GM12878 (cell line): ENCODE measurements at regions not wholly inside any gene's neighbourhood (a gene's known extent, or its start where the extent isn't known, plus 50 kb on each side); places are given as distances from the start of the nearest gene placed in this dataset.
A peak's percentile ranks its signal among the peaks of the same experiment; 100 is the strongest.

Experiments
- ATAC-seq: fragments of 200-7000 bp; cut with Tn5 transposase; 3 replicates; pipeline ENCODE4 v1.9.1; 2020; ENCODE audit warnings: mild to moderate bottlenecking, moderate library complexity
- BruUV-seq: library from RNA; stranded (reverse); fragments of 400-500 nt; replicated peaks from 2 replicates; lab custom pipeline; 2021; lab: Mats Ljungman, UMichigan
- CTCF ChIA-PET: fragments of 300-600 bp; sonication (Branson Sonifier 250); formaldehyde crosslinking; extraction: SDS; loops from one replicate; lab custom pipeline; 2021; ENCODE audit warnings: inconsistent platforms; lab: Yijun Ruan, JAX
- POLR2A ChIA-PET: fragments of 350-600 bp; formaldehyde crosslinking; extraction: SDS; loops from one replicate; lab custom pipeline; 2021; ENCODE audit warnings: inconsistent platforms; lab: Charles Lee
- RAD21 ChIA-PET: fragments of 300-600 bp; sonication (Branson Sonifier 250); formaldehyde crosslinking; loops from one replicate; lab custom pipeline; 2023; ENCODE audit warnings: antibody characterized with exemption; ENCODE audit not compliant: unreplicated experiment; lab: Charles Lee
- SMC1A ChIA-PET: fragments of 300-600 bp; sonication (Branson Sonifier 250); formaldehyde crosslinking; loops from one replicate; lab custom pipeline; 2023; ENCODE audit not compliant: unreplicated experiment, uncharacterized antibody; lab: Charles Lee
- DNase-seq: peaks from one replicate; pipeline ENCODE4 v3.0.0-alpha.2; 2011; ENCODE audit warnings: low read depth, low spot score
- FAIRE-seq: peaks from 3 replicates; lab custom pipeline; 2011; peaks lifted over from hg19 to GRCh38; lab: Jason Lieb, UNC
- H2AFZ ChIP-seq: 2 replicates; pipeline ENCODE4 v1.6.0; 2011; ENCODE audit warnings: low read depth, low read length, control low read depth; ENCODE audit not compliant: control insufficient read depth
- H3K27ac ChIP-seq: 2 replicates; pipeline ENCODE4 v1.5.1; 2011; ENCODE audit warnings: control low read depth; ENCODE audit not compliant: control insufficient read depth, insufficient read depth
- H3K27me3 ChIP-seq, 2 experiments: replicated peaks in 1 of 2; 2 replicates each; pipeline versions ENCODE4 v1.6.0 to v1.6.1; 2011; ENCODE audit warnings: low read length in 1 of 2; ENCODE audit not compliant: control insufficient read depth in 2 of 2, insufficient read depth in 2 of 2
- H3K36me3 ChIP-seq, 2 experiments: 2 replicates each; pipeline ENCODE4 v1.5.1; 2011; ENCODE audit warnings: low read length in 1 of 2; ENCODE audit not compliant: control insufficient read depth in 2 of 2, insufficient read depth in 2 of 2
- H3K4me1 ChIP-seq: 2 replicates; pipeline ENCODE4 v1.6.1; 2011; ENCODE audit warnings: mild to moderate bottlenecking, low read length, moderate library complexity, mixed read lengths; ENCODE audit not compliant: control insufficient read depth, insufficient read depth
- H3K4me2 ChIP-seq: 2 replicates; pipeline ENCODE4 v1.6.0; 2011; ENCODE audit warnings: control low read depth; ENCODE audit not compliant: control insufficient read depth, insufficient read depth
- H3K4me3 ChIP-seq: fragments of 200-600 bp; sonication (generic); 2 replicates; pipeline ENCODE4 v1.5.1; 2016
- H3K79me2 ChIP-seq: 2 replicates; pipeline ENCODE4 v1.6.0; 2011; ENCODE audit warnings: low read length; ENCODE audit not compliant: control insufficient read depth, insufficient read depth
- H3K9ac ChIP-seq: 2 replicates; pipeline ENCODE4 v1.8.0; 2011; ENCODE audit warnings: low read length, control low read depth, mixed read lengths; ENCODE audit not compliant: control insufficient read depth, insufficient read depth
- H3K9me3 ChIP-seq: replicated peaks from 3 replicates; pipeline ENCODE4 v1.5.1; 2011; ENCODE audit warnings: mild to moderate bottlenecking, low read length; ENCODE audit not compliant: control insufficient read depth, insufficient read depth
- H4K20me1 ChIP-seq: 2 replicates; pipeline ENCODE4 v1.6.0; 2011; ENCODE audit not compliant: control insufficient read depth, insufficient read depth
- BMI1 ChIP-seq: fragments of 450-650 bp; IDR thresholded peaks from 2 replicates; pipeline ENCODE4 v1.6.1; 2016; ENCODE audit warnings: mild to moderate bottlenecking, moderate library complexity, borderline replicate concordance
- CEBPB ChIP-seq, 2 experiments: fragments of 150-350 bp in 1 of 2; IDR thresholded peaks; 2 replicates each; pipeline ENCODE4 v1.6.1; 2012 to 2014; ENCODE audit warnings: low read depth in 2 of 2, low read length in 2 of 2, borderline replicate concordance in 1 of 2, inconsistent platforms in 1 of 2
- ESRRA ChIP-seq: IDR thresholded peaks from 2 replicates; pipeline ENCODE4 v1.6.1; 2012; ENCODE audit warnings: mild to moderate bottlenecking, low read length, improper control_type of control experiment
- KLF5 ChIP-seq: fragments of 450-650 bp; IDR thresholded peaks from 2 replicates; pipeline ENCODE4 v1.6.1; 2014; ENCODE audit warnings: mild to moderate bottlenecking; ENCODE audit not compliant: partially characterized antibody
- STAT3 ChIP-seq: IDR thresholded peaks from 2 replicates; pipeline ENCODE4 v1.6.1; 2011; ENCODE audit warnings: low read depth, low read length, improper control_type of control experiment
- ZNF622 ChIP-seq: fragments of 450-650 bp; IDR thresholded peaks from 2 replicates; pipeline ENCODE4 v1.6.1; 2017; ENCODE audit warnings: mild to moderate bottlenecking, inconsistent platforms
- WGBS: methylation state at CpG from one replicate; pipeline ENCODE4 v1.1.6; 2016; ENCODE audit warnings: low lambda C conversion rate; ENCODE audit not compliant: insufficient replicate concordance, insufficient coverage; ENCODE audit errors: missing lambda C conversion rate; 5-methylcytosine and 5-hydroxymethylcytosine counted together
- in situ Hi-C: fragments of 300-500 bp; cut with MboI; formaldehyde crosslinking; loops from 9 replicates; pipeline ENCODE4 v1.14.3; 2018; ENCODE audit warnings: mixed read lengths
- intact Hi-C: fragments of 100-400 bp; cut with micrococcal nuclease; formaldehyde crosslinking; loops from one replicate; pipeline ENCODE4 v1.14.2; 2022; ENCODE audit not compliant: unreplicated experiment
- TF ChIP-seq, protein P1 (sequence below): fragments of 450-650 bp; IDR thresholded peaks from 2 replicates; pipeline ENCODE4 v1.6.1; 2017; ENCODE audit warnings: mild to moderate bottlenecking, moderate library complexity
- TF ChIP-seq, protein P2 (sequence below): IDR thresholded peaks from 2 replicates; pipeline ENCODE4 v1.6.1; 2011; ENCODE audit warnings: borderline replicate concordance, low read depth, mild to moderate bottlenecking, moderate library complexity, mixed read lengths, low read length; ENCODE audit not compliant: insufficient read depth; ENCODE audit errors: extremely low read length
- TF ChIP-seq, protein P3 (sequence below): fragments of 450-650 bp; conservative IDR thresholded peaks from 2 replicates; pipeline ENCODE4 v1.6.1; 2017; ENCODE audit warnings: mild to moderate bottlenecking, moderate library complexity

GRCh38 chr3:118799303-118799702 lies 235.3 kb downstream of the IGSF11 start:
- no peak for FAIRE-seq
- ChIA-PET POLR2A (interaction anchor here (2.7 kb wide), 1 partner anchor 10 kb away, joined by 12 read pairs; no protein-coding TSS in a partner anchor), SMC1A (interaction anchor here (0.6 to 18.8 kb wide), 5 partner anchors 10 to 533 kb away, joined by 3 to 394 read pairs (median 3); no protein-coding TSS in a partner anchor), CTCF (interaction anchor here (0.6 to 1.8 kb wide), 2 partner anchors 8 to 120 kb away, joined by 3 to 6 read pairs; no protein-coding TSS in a partner anchor), RAD21 (interaction anchor here (1.0 to 1.4 kb wide), 2 partner anchors 14 to 18 kb away, joined by 3 read pairs; no protein-coding TSS in a partner anchor)
- peak; percentile 53 for ATAC-seq
- Histone ChIP-seq H3K4me2 (no peak overlapping the region), H3K9me3 (no peaks in the 10 kb centered on the region), H3K4me1 (no peaks in the 10 kb centered on the region), H3K27me3 (no peaks in the 10 kb centered on the region), H3K27ac (no peak overlapping the region), H2AFZ (no peak overlapping the region), H3K36me3 (peaks cover 0 to 5% of the 10 kb centered on the region in 2 experiments; a peak in 2 of 4 replicates), H4K20me1 (no peaks in the 10 kb centered on the region), H3K9ac (no peak overlapping the region), H3K4me3 (no peak overlapping the region), H3K79me2 (peaks cover 4% of the 10 kb centered on the region)
- no TSS peak for BruUV-seq
- WGBS, result 0% methylated on average over 3 of the region's 3 CpGs
- TF ChIP-seq, protein P1, sequence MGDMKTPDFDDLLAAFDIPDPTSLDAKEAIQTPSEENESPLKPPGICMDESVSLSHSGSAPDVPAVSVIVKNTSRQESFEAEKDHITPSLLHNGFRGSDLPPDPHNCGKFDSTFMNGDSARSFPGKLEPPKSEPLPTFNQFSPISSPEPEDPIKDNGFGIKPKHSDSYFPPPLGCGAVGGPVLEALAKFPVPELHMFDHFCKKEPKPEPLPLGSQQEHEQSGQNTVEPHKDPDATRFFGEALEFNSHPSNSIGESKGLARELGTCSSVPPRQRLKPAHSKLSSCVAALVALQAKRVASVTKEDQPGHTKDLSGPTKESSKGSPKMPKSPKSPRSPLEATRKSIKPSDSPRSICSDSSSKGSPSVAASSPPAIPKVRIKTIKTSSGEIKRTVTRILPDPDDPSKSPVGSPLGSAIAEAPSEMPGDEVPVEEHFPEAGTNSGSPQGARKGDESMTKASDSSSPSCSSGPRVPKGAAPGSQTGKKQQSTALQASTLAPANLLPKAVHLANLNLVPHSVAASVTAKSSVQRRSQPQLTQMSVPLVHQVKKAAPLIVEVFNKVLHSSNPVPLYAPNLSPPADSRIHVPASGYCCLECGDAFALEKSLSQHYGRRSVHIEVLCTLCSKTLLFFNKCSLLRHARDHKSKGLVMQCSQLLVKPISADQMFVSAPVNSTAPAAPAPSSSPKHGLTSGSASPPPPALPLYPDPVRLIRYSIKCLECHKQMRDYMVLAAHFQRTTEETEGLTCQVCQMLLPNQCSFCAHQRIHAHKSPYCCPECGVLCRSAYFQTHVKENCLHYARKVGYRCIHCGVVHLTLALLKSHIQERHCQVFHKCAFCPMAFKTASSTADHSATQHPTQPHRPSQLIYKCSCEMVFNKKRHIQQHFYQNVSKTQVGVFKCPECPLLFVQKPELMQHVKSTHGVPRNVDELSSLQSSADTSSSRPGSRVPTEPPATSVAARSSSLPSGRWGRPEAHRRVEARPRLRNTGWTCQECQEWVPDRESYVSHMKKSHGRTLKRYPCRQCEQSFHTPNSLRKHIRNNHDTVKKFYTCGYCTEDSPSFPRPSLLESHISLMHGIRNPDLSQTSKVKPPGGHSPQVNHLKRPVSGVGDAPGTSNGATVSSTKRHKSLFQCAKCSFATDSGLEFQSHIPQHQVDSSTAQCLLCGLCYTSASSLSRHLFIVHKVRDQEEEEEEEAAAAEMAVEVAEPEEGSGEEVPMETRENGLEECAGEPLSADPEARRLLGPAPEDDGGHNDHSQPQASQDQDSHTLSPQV, result no peak
- TF ChIP-seq BMI1, result no peak
- TF ChIP-seq, protein P2, sequence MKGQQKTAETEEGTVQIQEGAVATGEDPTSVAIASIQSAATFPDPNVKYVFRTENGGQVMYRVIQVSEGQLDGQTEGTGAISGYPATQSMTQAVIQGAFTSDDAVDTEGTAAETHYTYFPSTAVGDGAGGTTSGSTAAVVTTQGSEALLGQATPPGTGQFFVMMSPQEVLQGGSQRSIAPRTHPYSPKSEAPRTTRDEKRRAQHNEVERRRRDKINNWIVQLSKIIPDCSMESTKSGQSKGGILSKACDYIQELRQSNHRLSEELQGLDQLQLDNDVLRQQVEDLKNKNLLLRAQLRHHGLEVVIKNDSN, result no peak
- TF ChIP-seq KLF5, result no peak
- no peak for TF ChIP-seq ESRRA
- TF ChIP-seq, protein P3, sequence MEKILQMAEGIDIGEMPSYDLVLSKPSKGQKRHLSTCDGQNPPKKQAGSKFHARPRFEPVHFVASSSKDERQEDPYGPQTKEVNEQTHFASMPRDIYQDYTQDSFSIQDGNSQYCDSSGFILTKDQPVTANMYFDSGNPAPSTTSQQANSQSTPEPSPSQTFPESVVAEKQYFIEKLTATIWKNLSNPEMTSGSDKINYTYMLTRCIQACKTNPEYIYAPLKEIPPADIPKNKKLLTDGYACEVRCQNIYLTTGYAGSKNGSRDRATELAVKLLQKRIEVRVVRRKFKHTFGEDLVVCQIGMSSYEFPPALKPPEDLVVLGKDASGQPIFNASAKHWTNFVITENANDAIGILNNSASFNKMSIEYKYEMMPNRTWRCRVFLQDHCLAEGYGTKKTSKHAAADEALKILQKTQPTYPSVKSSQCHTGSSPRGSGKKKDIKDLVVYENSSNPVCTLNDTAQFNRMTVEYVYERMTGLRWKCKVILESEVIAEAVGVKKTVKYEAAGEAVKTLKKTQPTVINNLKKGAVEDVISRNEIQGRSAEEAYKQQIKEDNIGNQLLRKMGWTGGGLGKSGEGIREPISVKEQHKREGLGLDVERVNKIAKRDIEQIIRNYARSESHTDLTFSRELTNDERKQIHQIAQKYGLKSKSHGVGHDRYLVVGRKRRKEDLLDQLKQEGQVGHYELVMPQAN, result no peak
- no peak for TF ChIP-seq STAT3
- TF ChIP-seq CEBPB (IDR thresholded peaks at IDR 0.05; ENCODE audit: borderline replicate concordance in 1 of 2, low read depth in 2 of 2, low read length in 2 of 2), result no peak
- no peak for TF ChIP-seq ZNF622
- no peak for DNase-seq
- intact Hi-C loops, result no loop called here
- in situ Hi-C loops, result no loop called here
